Lung (tissue), 11 donors: ENCODE measurements at regions not wholly inside any gene's neighbourhood (a gene's known extent, or its start where the extent isn't known, plus 50 kb on each side); places are given as distances from the start of the nearest gene placed in this dataset.

Experiments
- ATAC-seq: fragments of 200-7000 bp; cut with Tn5 transposase; one replicate; pipeline ENCODE4 v1.9.1; 2020; ENCODE audit warnings: moderate number of reproducible peaks; ENCODE audit not compliant: insufficient read depth, low FRiP score
- DNase-seq, 3 donors: peaks; one replicate each; pipeline ENCODE4 v3.0.0-alpha.2; 2013 to 2017
- H3K27ac ChIP-seq, 2 donors: one replicate each; pipeline ENCODE4 v1.5.1; 2013; ENCODE audit warnings: mild to moderate bottlenecking in 2 of 2, moderate library complexity in 2 of 2, control low read depth in 1 of 2, inconsistent platforms in 1 of 2, low read depth in 1 of 2, low read length in 1 of 2
- H3K27me3 ChIP-seq, 3 donors: one replicate each; pipeline ENCODE4 v1.5.1; 2013; ENCODE audit warnings: low read length in 2 of 3; ENCODE audit not compliant: control insufficient read depth in 3 of 3, insufficient read depth in 3 of 3
- H3K36me3 ChIP-seq, 4 donors: one replicate each; pipeline ENCODE4 v1.5.1; 2013; ENCODE audit warnings: low read length in 4 of 4, mild to moderate bottlenecking in 1 of 4, moderate library complexity in 1 of 4; ENCODE audit not compliant: control insufficient read depth in 4 of 4, insufficient read depth in 4 of 4
- H3K4me1 ChIP-seq, 5 donors: one replicate each; pipeline ENCODE4 v1.5.1; 2013; ENCODE audit warnings: low read length in 5 of 5, mild to moderate bottlenecking in 2 of 5, moderate library complexity in 1 of 5; ENCODE audit not compliant: control insufficient read depth in 5 of 5, insufficient read depth in 5 of 5
- H3K4me3 ChIP-seq: one replicate; pipeline ENCODE4 v1.5.1; 2013; ENCODE audit warnings: mild to moderate bottlenecking, control low read depth, moderate library complexity
- H3K9ac ChIP-seq, 2 donors: one replicate each; pipeline ENCODE4 v1.5.1; 2013; ENCODE audit warnings: low read length in 2 of 2, control low read depth in 1 of 2; ENCODE audit not compliant: insufficient read depth in 1 of 2
- H3K9me3 ChIP-seq, 4 donors: one replicate each; pipeline ENCODE4 v1.5.1; 2013; ENCODE audit warnings: low read length in 3 of 4, mild to moderate bottlenecking in 1 of 4, moderate library complexity in 1 of 4; ENCODE audit not compliant: control insufficient read depth in 4 of 4, insufficient read depth in 3 of 4
- WGBS, 2 donors: extraction: QIAGEN DNeasy Blood & Tissue Kit; methylation state at CpG; one replicate each; pipeline ENCODE4 v1.1.7; 2013; 5-methylcytosine and 5-hydroxymethylcytosine counted together
- TF ChIP-seq, protein P1 (sequence below): IDR thresholded peaks from 2 replicates; pipeline ENCODE4 v1.5.1; 2012; ENCODE audit warnings: mild to moderate bottlenecking; ENCODE audit errors: control extremely low read depth, extremely low read depth
- donor health status: control.
- donor health status: control.
- donor health status: Bipolar disorder and iron deficiency.
- donor health status: healthy.
- donor health status: DM: yes; HTN: yes; CAD: no.

DNA sequence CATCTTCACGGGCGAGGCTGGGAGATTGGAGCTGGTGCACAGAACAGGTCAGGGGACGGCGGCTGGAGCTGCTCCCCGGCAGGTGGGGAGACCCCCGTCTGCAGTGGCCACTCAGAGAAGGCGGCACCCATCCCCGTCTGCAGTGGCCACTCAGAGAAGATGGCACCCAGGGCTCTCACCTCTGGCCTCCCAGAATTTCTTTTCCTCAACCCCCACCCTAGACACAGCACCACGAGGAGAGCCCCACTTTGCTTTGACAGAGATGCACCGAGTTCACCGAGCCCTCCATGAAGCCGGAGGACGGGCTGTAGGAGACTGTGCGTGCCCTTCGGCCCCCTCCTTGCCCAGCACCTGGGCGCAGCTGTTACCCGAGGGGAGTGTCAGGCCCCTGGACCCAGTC is 201.6 kb upstream of the SALL3 start:
- no peaks in the 10 kb centered on the region for H3K27me3 ChIP-seq
- H3K9me3 ChIP-seq: peaks cover 0 to 4% (median 0%) of the 10 kb centered on the region in 4 donors
- 91 to 94% methylated on average over 17 of the region's 17 CpGs for WGBS, 2 donors
- H3K27ac ChIP-seq: no peak overlapping the region
- no peak for DNase-seq
- TF ChIP-seq, protein P1, sequence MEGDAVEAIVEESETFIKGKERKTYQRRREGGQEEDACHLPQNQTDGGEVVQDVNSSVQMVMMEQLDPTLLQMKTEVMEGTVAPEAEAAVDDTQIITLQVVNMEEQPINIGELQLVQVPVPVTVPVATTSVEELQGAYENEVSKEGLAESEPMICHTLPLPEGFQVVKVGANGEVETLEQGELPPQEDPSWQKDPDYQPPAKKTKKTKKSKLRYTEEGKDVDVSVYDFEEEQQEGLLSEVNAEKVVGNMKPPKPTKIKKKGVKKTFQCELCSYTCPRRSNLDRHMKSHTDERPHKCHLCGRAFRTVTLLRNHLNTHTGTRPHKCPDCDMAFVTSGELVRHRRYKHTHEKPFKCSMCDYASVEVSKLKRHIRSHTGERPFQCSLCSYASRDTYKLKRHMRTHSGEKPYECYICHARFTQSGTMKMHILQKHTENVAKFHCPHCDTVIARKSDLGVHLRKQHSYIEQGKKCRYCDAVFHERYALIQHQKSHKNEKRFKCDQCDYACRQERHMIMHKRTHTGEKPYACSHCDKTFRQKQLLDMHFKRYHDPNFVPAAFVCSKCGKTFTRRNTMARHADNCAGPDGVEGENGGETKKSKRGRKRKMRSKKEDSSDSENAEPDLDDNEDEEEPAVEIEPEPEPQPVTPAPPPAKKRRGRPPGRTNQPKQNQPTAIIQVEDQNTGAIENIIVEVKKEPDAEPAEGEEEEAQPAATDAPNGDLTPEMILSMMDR: no peak
- H3K4me3 ChIP-seq: no peak overlapping the region
- no peak for ATAC-seq
- no peak overlapping the region for H3K9ac ChIP-seq
- H3K4me1 ChIP-seq: no peaks in the 10 kb centered on the region
- H3K36me3 ChIP-seq: no peaks in the 10 kb centered on the region

DNA sequence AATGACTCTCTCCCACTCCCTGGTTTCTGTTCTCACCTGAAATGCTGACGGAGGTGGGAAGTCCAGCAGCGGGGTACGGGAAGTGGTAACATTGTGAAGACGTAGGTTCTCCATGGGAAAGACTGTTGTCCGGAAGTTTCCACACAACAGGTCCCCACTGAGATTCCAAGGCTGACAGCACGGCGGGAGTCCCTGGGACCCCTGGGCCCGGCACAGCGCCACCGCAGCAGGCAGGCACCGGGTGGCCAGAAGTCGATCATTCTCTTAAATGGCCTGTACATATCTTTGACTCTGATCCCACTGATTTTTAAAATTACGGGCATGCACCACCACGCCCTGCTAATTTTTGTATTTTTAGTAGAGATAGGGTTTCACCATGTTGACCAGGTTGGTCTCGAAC is 201.0 kb upstream of the SALL3 start:
- 93 to 94% methylated on average over 15 of the region's 15 CpGs for WGBS, 2 donors
- H3K36me3 ChIP-seq: no peaks in the 10 kb centered on the region

DNA sequence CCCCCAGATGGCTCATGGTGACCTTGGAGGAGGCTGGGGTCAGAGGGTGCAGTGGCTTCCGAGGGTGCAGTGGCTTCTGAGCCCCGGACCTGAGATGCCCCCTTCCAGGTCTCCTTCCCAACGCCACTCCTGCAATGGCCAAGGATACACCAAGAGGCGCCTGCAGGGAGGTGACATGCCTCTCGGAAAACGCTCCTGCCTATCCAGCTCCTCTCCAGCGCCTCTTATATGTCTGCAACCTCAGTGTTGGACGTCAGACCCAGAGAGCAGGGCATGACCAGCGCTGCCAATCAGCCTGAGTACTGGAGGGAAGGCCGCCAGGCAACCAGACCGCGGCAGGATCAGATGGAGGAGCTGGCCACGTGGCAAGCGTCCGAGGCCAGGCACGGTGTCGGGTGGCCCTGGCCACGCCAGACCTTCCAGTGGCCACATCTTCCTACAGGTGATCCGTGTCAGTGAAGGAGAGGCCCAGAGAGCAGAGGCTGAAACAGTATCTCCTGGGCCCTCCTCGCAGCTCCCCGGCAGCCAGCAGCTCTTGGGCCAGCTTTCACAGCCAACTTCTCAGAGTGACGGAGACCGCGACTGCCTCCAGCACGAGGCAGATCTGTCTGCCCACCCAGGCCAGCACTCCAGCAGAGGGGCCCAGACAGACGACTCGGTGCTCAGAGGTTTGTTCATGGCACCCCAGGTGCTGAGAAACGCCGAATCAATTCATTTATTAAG is 199.5 kb upstream of the SALL3 start:
- H3K9ac ChIP-seq: no peak overlapping the region
- no peak overlapping the region for H3K4me3 ChIP-seq
- TF ChIP-seq, protein P1: no peak
- peaks cover 0 to 6% (median 0%) of the 10 kb centered on the region in 4 donors for H3K9me3 ChIP-seq
- H3K36me3 ChIP-seq: no peaks in the 10 kb centered on the region
- H3K27ac ChIP-seq: no peak overlapping the region
- no peaks in the 10 kb centered on the region for H3K27me3 ChIP-seq
- 84 to 89% methylated on average over 29 of the region's 29 CpGs for WGBS, 2 donors
- DNase-seq: no peak
- no peak for ATAC-seq
- H3K4me1 ChIP-seq: no peaks in the 10 kb centered on the region

More for the DNA sequence above, 201.0 kb upstream of the SALL3 start:
- H3K27me3 ChIP-seq: no peaks in the 10 kb centered on the region
- no peak overlapping the region for H3K27ac ChIP-seq
- TF ChIP-seq, protein P1: no peak
- H3K9me3 ChIP-seq: peaks cover 0 to 4% (median 0%) of the 10 kb centered on the region in 4 donors
- DNase-seq (no peak), ATAC-seq (no peak)
- H3K4me1 ChIP-seq: no peaks in the 10 kb centered on the region
- no peak overlapping the region for H3K9ac ChIP-seq
- H3K4me3 ChIP-seq: no peak overlapping the region
